Tibial nerve (tissue), 4 donors: ENCODE measurements at regions not wholly inside any gene's neighbourhood (a gene's known extent, or its start where the extent isn't known, plus 50 kb on each side); places are given as distances from the start of the nearest gene placed in this dataset.

Experiments used
- DNase-seq, 2 donors: peaks; one replicate each; pipeline ENCODE4 v3.0.0-alpha.2; 2019; ENCODE audit warnings: low spot score in 2 of 2
- H3K27ac ChIP-seq, 4 donors: fragments of 200-600 bp; sonication (generic) in 3 of 4; one replicate each; pipeline ENCODE4 v1.5.1; 2017 to 2019; ENCODE audit warnings: mild to moderate bottlenecking in 1 of 4
- H3K27me3 ChIP-seq, 2 donors: fragments of 200-600 bp; sonication (generic) in 1 of 2; one replicate each; pipeline versions ENCODE4 v1.5.1 to v1.6.0; 2017 to 2019
- H3K36me3 ChIP-seq, 3 donors: fragments of 200-600 bp; sonication (generic); one replicate each; pipeline ENCODE4 v1.5.1; 2018 to 2019
- H3K4me1 ChIP-seq, 4 donors: fragments of 200-600 bp; sonication (generic) in 3 of 4; one replicate each; pipeline ENCODE4 v1.5.1; 2017 to 2019
- H3K4me3 ChIP-seq, 4 donors: fragments of 200-600 bp; sonication (generic) in 3 of 4; one replicate each; pipeline ENCODE4 v1.5.1; 2017 to 2019; ENCODE audit warnings: mild to moderate bottlenecking in 1 of 4, moderate library complexity in 1 of 4
- H3K9me3 ChIP-seq, 4 donors: fragments of 200-600 bp; sonication (generic) in 3 of 4; one replicate each; pipeline ENCODE4 v1.5.1; 2017 to 2019
- EP300 ChIP-seq, 2 donors: sonication (generic); formaldehyde crosslinking; IDR thresholded peaks; one replicate each; pipeline ENCODE4 v1.6.1; 2017; ENCODE audit warnings: antibody characterized with exemption in 2 of 2, mild to moderate bottlenecking in 1 of 2
- POLR2A ChIP-seq, 2 donors: fragments of 450-650 bp; IDR thresholded peaks; one replicate each; pipeline ENCODE4 v1.6.1; 2017; ENCODE audit warnings: antibody characterized with exemption in 2 of 2, mild to moderate bottlenecking in 2 of 2, moderate library complexity in 2 of 2
- WGBS, 2 donors: methylation state at CpG; one replicate each; pipeline ENCODE4 v1.1.5; 2018; 5-methylcytosine and 5-hydroxymethylcytosine counted together
- TF ChIP-seq, protein P1 (sequence below), 5 experiments: fragments of 200-600 bp in 3 of 5; fragments of 450-650 bp in 2 of 5; sonication (generic) in 3 of 5; IDR thresholded peaks; one replicate each; pipeline ENCODE4 v1.5.1; 2016 to 2019; ENCODE audit warnings: antibody characterized with exemption in 5 of 5, mild to moderate bottlenecking in 3 of 5, moderate library complexity in 2 of 5

DNA sequence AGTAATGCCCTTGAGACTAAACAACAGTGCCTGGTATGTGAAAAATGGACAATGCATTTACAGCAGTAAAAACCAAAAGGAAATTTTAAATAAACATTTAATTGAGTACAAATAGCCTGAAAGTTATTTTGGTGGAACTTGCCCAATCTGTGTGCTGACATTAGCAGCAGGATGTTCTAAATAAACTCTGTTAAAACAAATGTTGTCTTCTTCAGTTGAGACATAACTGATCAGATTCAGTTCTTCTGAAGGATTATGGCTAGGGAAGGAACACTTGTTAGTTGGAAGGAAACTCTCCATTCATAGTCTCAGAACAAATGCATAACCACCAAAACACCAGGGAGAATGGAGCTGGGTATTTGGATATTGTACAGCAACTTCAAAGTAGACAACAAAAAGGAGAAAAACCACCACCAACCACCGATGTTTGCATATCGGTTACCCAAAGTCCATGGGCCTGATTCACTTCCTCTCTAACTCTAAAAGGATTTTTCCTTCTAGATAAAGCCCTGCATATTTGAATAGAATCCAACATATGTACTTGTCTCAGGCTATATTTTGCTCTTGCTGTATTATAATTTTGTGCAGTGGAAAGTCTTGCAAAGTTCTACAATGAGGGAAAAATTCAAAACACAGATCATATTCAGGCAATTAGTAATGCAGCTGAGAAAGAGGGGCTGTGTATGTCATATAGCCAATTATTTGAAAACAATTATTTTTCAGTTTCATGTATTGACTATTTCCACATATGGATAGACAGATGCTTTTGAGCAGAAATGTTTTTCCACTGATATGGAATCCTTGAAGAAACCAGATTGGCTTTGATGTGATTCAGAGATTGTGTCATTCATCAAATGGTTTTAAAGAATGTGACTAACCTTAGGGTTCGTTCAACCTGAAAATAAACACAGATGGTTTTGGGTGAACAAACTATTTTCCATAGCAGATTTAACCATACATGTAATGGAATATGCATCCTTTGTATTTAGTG, 152.2 kb upstream of the BMP4 start:
- WGBS, 2 donors = 36 to 40% methylated on average over 3 of the region's 3 CpGs
- no peak for DNase-seq
- Histone ChIP-seq H3K4me3 (no peak overlapping the region), H3K27ac (no peak overlapping the region), H3K27me3 (no peaks in the 10 kb centered on the region), H3K36me3 (no peaks in the 10 kb centered on the region), H3K4me1 (peaks cover 0 to 25% (median 5%) of the 10 kb centered on the region in 4 donors), H3K9me3 (no peaks in the 10 kb centered on the region)
- TF ChIP-seq POLR2A (IDR thresholded peaks at IDR 0.05) = no peak
- TF ChIP-seq EP300 (IDR thresholded peaks at IDR 0.05) = no peak
- TF ChIP-seq, protein P1, sequence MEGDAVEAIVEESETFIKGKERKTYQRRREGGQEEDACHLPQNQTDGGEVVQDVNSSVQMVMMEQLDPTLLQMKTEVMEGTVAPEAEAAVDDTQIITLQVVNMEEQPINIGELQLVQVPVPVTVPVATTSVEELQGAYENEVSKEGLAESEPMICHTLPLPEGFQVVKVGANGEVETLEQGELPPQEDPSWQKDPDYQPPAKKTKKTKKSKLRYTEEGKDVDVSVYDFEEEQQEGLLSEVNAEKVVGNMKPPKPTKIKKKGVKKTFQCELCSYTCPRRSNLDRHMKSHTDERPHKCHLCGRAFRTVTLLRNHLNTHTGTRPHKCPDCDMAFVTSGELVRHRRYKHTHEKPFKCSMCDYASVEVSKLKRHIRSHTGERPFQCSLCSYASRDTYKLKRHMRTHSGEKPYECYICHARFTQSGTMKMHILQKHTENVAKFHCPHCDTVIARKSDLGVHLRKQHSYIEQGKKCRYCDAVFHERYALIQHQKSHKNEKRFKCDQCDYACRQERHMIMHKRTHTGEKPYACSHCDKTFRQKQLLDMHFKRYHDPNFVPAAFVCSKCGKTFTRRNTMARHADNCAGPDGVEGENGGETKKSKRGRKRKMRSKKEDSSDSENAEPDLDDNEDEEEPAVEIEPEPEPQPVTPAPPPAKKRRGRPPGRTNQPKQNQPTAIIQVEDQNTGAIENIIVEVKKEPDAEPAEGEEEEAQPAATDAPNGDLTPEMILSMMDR (IDR thresholded peaks at IDR 0.05) = no peak

- no peaks in the 10 kb centered on the region for H3K9me3 ChIP-seq
- no peak overlapping the region for H3K27ac ChIP-seq
- H3K36me3 ChIP-seq = no peaks in the 10 kb centered on the region
- WGBS, 2 donors = 94 to 96% methylated on average over 2 of the region's 2 CpGs
- H3K27me3 ChIP-seq = no peaks in the 10 kb centered on the region
- no peak for DNase-seq
- TF ChIP-seq POLR2A (IDR thresholded peaks at IDR 0.05) (no peak), EP300 (IDR thresholded peaks at IDR 0.05) (no peak)
- TF ChIP-seq, protein P1 (IDR thresholded peaks at IDR 0.05) = no peak
- peaks cover 0 to 25% (median 5%) of the 10 kb centered on the region in 4 donors for H3K4me1 ChIP-seq
- H3K4me3 ChIP-seq = no peak overlapping the region
Measured at GRCh38 chr14:54109521-54110120, 153.0 kb upstream of the BMP4 start.

DNA sequence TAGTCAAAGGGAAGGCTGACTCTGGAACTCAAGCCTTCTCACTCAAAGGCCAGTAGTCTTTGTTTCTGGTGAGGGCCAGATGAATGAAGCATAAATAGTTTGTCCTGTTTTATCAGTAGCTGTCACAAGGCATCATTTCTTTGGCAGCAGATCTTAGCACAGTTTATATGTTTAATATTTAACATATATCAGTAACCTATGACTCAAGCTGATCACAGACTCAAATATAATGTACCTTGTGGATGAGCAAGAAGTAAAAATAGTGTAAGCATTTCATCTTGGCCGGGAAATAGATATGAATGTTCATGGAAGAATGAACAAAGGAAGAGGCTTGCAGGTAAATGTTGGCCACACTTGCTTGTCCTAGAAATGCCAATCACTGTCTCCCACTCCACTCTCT, 158.3 kb upstream of the BMP4 start:
- Histone ChIP-seq H3K9me3 (no peaks in the 10 kb centered on the region), H3K4me3 (no peak overlapping the region), H3K36me3 (no peaks in the 10 kb centered on the region), H3K4me1 (peaks cover 0 to 25% (median 13%) of the 10 kb centered on the region in 4 donors), H3K27ac (no peak overlapping the region), H3K27me3 (no peaks in the 10 kb centered on the region)
- DNase-seq = no peak
- 88 to 98% methylated on average over 1 of the region's 1 CpG for WGBS, 2 donors
- TF ChIP-seq, protein P1 (IDR thresholded peaks at IDR 0.05) = no peak
- TF ChIP-seq EP300 (IDR thresholded peaks at IDR 0.05) (no peak), POLR2A (IDR thresholded peaks at IDR 0.05) (no peak)

DNA sequence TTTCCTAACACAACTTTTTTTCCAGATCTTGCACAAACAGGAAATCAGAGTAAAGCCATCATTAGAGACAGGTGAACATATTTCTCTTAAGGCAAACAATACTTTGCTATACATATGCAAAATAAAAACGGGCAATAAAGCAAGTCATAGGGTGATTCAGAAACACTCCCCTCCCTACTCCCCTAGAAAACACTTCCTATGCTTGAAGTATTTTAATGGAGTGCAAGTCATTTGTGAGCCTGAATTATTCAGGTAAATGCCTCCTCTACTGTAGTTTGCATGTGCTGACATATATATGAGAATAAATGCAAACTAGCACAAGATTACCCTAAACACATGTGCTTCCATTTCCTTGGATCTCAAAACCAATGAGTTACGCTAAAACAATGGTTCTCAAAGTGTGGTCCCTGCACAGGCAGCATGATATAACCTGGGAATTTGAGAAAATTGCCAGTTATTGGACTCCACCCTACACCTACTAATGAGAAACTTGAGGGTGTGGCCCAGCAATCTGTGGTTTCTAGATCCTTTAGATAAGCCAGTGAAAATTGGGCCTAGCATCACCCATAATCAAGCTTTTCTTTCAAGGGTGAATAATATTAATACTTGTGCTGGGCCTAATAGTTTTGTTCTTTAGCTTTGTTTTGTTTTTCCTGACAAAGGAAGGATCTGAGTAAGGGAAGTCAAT, 159.7 kb upstream of the BMP4 start:
- Histone ChIP-seq H3K36me3 (no peaks in the 10 kb centered on the region), H3K27ac (peak overlapping the region in 1 of 4 donors; percentile 19), H3K9me3 (no peaks in the 10 kb centered on the region), H3K4me3 (no peak overlapping the region), H3K4me1 (peaks cover 0 to 34% (median 13%) of the 10 kb centered on the region in 4 donors), H3K27me3 (no peaks in the 10 kb centered on the region)
- 91 to 93% methylated on average over 2 of the region's 2 CpGs for WGBS, 2 donors
- no peak for DNase-seq
- TF ChIP-seq POLR2A (IDR thresholded peaks at IDR 0.05) (no peak), EP300 (IDR thresholded peaks at IDR 0.05) (no peak)
- TF ChIP-seq, protein P1 (IDR thresholded peaks at IDR 0.05) = no peak
